ENCODE measurements at regions not wholly inside any gene's neighbourhood (a gene's known extent, or its start where the extent isn't known, plus 50 kb on each side); places are given as distances from the start of the nearest gene placed in this dataset.

DNA sequence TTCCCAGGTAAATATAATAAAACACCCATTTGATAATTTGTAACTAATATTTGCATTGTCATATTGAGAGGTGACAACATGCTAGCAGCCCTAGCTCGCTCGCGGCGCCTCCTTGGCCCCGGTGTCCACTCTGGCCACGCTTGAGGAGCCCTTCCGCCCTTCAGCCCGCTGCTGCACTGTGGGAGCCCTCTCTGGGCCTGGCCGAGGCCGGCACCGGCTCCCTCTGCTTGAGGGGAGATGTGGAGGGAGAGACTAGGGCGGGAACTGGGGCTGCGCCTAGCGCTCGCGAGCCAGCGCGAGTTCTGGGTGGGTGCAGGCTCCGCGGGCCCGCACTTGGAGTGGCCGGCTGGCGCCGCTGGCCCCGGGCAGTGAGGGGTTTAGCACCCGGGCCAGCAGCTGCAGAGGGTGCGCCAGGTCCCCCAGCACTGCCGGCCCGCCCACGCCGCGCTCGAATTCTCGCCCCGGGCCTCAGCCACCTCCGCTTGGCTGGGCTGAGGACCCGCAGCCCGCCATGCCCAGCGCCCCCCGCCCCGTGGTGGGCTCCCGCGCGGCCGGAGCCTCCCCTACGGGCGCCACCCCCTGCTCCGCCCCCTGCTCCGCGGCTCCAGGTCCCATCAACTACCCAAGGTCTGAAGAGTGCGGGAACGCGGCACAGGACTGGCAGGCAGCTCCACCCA is 594.4 kb downstream of the SLITRK6 start:
- TF ChIP-seq, protein P1, sequence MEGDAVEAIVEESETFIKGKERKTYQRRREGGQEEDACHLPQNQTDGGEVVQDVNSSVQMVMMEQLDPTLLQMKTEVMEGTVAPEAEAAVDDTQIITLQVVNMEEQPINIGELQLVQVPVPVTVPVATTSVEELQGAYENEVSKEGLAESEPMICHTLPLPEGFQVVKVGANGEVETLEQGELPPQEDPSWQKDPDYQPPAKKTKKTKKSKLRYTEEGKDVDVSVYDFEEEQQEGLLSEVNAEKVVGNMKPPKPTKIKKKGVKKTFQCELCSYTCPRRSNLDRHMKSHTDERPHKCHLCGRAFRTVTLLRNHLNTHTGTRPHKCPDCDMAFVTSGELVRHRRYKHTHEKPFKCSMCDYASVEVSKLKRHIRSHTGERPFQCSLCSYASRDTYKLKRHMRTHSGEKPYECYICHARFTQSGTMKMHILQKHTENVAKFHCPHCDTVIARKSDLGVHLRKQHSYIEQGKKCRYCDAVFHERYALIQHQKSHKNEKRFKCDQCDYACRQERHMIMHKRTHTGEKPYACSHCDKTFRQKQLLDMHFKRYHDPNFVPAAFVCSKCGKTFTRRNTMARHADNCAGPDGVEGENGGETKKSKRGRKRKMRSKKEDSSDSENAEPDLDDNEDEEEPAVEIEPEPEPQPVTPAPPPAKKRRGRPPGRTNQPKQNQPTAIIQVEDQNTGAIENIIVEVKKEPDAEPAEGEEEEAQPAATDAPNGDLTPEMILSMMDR (conservative IDR thresholded peaks at IDR 0.05 in 1 of 2, IDR thresholded peaks at IDR 0.05 in 1 of 2; ENCODE audit: low read depth in 1 of 2, low read length in 2 of 2): no peak
- TF ChIP-seq EZH2 (IDR thresholded peaks at IDR 0.05; ENCODE audit: low read length, missing control alignments): no peak
